T-cell (primary cell): ENCODE measurements at regions not wholly inside any gene's neighbourhood (a gene's known extent, or its start where the extent isn't known, plus 50 kb on each side); places are given as distances from the start of the nearest gene placed in this dataset.
"Not testable (repeated sequence)": the region's sequence is repeated elsewhere in the genome, so short reads cannot be mapped to it uniquely, and the experiment has no call there.

Experiments used
- ATAC-seq, 4 experiments: fragments of 200-7000 bp in 3 of 4; fragments of 150-1000 bp in 1 of 4; cut with Tn5 transposase; replicated peaks in 1 of 4; 1 replicate in 3 of 4; 2 replicates in 1 of 4; pipeline ENCODE4 v1.10.0; 2021; ENCODE audit warnings: moderate library complexity in 3 of 4, mild to moderate bottlenecking in 2 of 4, moderate number of reproducible peaks in 1 of 4
- CTCF ChIA-PET, 2 donors: fragments of 300-600 bp; sonication (Branson Sonifier 250); formaldehyde crosslinking; loops; one replicate each; lab custom pipeline; 2022; ENCODE audit warnings: antibody characterized with exemption in 2 of 2; lab: Charles Lee
- POLR2A ChIA-PET, 2 donors: fragments of 300-600 bp; sonication (Branson Sonifier 250); formaldehyde crosslinking; loops; one replicate each; lab custom pipeline; 2022; ENCODE audit warnings: antibody characterized with exemption in 2 of 2; lab: Charles Lee
- DNase-seq, 35 experiments: peaks; one replicate each; pipeline versions ENCODE4 v3.0.0 to v3.0.0-alpha.2; 2013 to 2023
- H3K27ac ChIP-seq: one replicate; pipeline ENCODE4 v1.5.1; 2013; ENCODE audit warnings: low read length
- H3K27me3 ChIP-seq, 2 experiments: replicated peaks in 1 of 2; 1 replicate in 1 of 2; 2 replicates in 1 of 2; pipeline versions ENCODE4 v1.6.1 to v1.7.0; 2013; ENCODE audit warnings: low read length in 1 of 2, mixed read lengths in 1 of 2; ENCODE audit not compliant: control insufficient read depth in 2 of 2, insufficient read depth in 2 of 2; ENCODE audit errors: extremely low read depth in 1 of 2
- H3K36me3 ChIP-seq, 2 donors: 1 replicate in 1 of 2; 2 replicates in 1 of 2; pipeline versions ENCODE4 v1.6.1 to v1.7.0; 2013; ENCODE audit warnings: low read length in 1 of 2; ENCODE audit not compliant: control insufficient read depth in 2 of 2, insufficient read depth in 1 of 2; ENCODE audit errors: extremely low read depth in 1 of 2
- H3K4me1 ChIP-seq, 2 experiments: 1 replicate in 1 of 2; 2 replicates in 1 of 2; pipeline versions ENCODE4 v1.6.1 to v1.7.0; 2013; ENCODE audit warnings: low read length in 2 of 2, mixed read lengths in 1 of 2; ENCODE audit not compliant: insufficient read depth in 2 of 2, control insufficient read depth in 1 of 2; ENCODE audit errors: extremely low read depth in 1 of 2
- H3K4me3 ChIP-seq, 2 donors: 1 replicate in 1 of 2; 2 replicates in 1 of 2; pipeline versions ENCODE4 v1.5.1 to v1.7.0; 2013; ENCODE audit warnings: mild to moderate bottlenecking in 2 of 2, low read length in 1 of 2, moderate library complexity in 1 of 2; ENCODE audit not compliant: control insufficient read depth in 1 of 2; ENCODE audit errors: extremely low read depth in 1 of 2
- H3K9me3 ChIP-seq: 2 replicates; pipeline ENCODE4 v1.7.0; 2013
- H3K27ac Mint-ChIP-seq, 2 donors: one replicate each; pipeline ENCODE4 v1.8.0; 2020 to 2021; ENCODE audit warnings: mild to moderate bottlenecking in 2 of 2, mixed read lengths in 2 of 2
- H3K27me3 Mint-ChIP-seq, 2 donors: one replicate each; pipeline ENCODE4 v1.8.0; 2021 to 2022; ENCODE audit warnings: mixed read lengths in 2 of 2
- H3K36me3 Mint-ChIP-seq: one replicate; pipeline ENCODE4 v1.8.0; 2021; ENCODE audit warnings: mixed read lengths
- H3K4me1 Mint-ChIP-seq, 3 donors: one replicate each; pipeline ENCODE4 v1.8.0; 2020 to 2022; ENCODE audit warnings: mixed read lengths in 3 of 3, mild to moderate bottlenecking in 1 of 3
- H3K4me3 Mint-ChIP-seq, 3 donors: one replicate each; pipeline ENCODE4 v1.8.0; 2020 to 2022; ENCODE audit warnings: mild to moderate bottlenecking in 3 of 3, mixed read lengths in 3 of 3, moderate library complexity in 3 of 3
- H3K9me3 Mint-ChIP-seq, 3 donors: one replicate each; pipeline ENCODE4 v1.8.0; 2020 to 2022; ENCODE audit warnings: mixed read lengths in 3 of 3
- WGBS: methylation state at CpG from one replicate; pipeline ENCODE4 v1.1.5; 2013; ENCODE audit warnings: missing lambda C conversion rate; ENCODE audit not compliant: insufficient coverage; 5-methylcytosine and 5-hydroxymethylcytosine counted together

GRCh38 chr11:96738311-96738710, 348.5 kb downstream of the JRKL start:
- DNase-seq (no peak), ATAC-seq (no peak)
- 87% methylated on average over 3 of the region's 3 CpGs for WGBS
- Histone ChIP-seq H3K27ac (no peak overlapping the region), H3K27me3 (no peaks in the 10 kb centered on the region), H3K4me1 (no peaks in the 10 kb centered on the region), H3K4me3 (no peak overlapping the region), H3K9me3 (no peaks in the 10 kb centered on the region), H3K36me3 (no peaks in the 10 kb centered on the region)
- Mint-ChIP-seq H3K4me3 (no peak overlapping the region), H3K27me3 (no peaks in the 10 kb centered on the region), H3K9me3 (peaks cover 3 to 13% (median 9%) of the 10 kb centered on the region in 3 donors), H3K27ac (no peak overlapping the region), H3K36me3 (no peaks in the 10 kb centered on the region), H3K4me1 (no peaks in the 10 kb centered on the region)
- POLR2A ChIA-PET: interaction anchor here in 1 of 2 donors (0.6 kb wide), 1 partner anchor 1495 kb away, joined by 4 read pairs; no protein-coding TSS in a partner anchor
- CTCF ChIA-PET: no interaction called here

- Mint-ChIP-seq H3K27ac (no peak overlapping the region), H3K4me3 (no peak overlapping the region), H3K36me3 (no peaks in the 10 kb centered on the region), H3K27me3 (no peaks in the 10 kb centered on the region), H3K4me1 (no peaks in the 10 kb centered on the region), H3K9me3 (peaks cover 3 to 13% (median 7%) of the 10 kb centered on the region in 3 donors)
- ChIA-PET CTCF (no interaction called here), POLR2A (no interaction called here)
- Histone ChIP-seq H3K4me3 (no peak overlapping the region), H3K27ac (no peak overlapping the region), H3K4me1 (no peaks in the 10 kb centered on the region), H3K9me3 (no peaks in the 10 kb centered on the region), H3K27me3 (no peaks in the 10 kb centered on the region), H3K36me3 (no peaks in the 10 kb centered on the region)
- no peak for DNase-seq
- ATAC-seq: no peak
- WGBS: 70% methylated on average over 4 of the region's 5 CpGs
Measured at GRCh38 chr11:96741068-96741467, 351.3 kb downstream of the JRKL start.

DNA sequence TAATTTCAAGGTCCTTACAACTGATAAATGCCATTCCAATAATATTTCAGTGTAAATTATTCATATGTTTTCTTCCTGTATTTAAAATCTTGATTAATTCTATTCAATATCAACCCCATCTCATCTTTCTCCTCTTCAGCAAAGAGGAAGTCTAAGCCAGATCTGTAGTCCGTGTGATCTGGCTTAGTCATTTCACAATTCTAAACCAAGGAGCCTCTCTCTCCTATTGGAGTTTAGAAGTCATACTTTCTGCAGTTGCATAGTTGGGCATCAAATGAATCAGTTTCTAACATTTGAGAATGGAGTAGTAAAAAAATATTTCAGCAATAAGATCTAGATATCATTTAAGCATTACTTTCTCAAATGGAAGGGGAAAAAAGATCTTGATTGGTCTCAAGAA, 354.9 kb downstream of the JRKL start:
- Histone ChIP-seq H3K4me1 (no peaks in the 10 kb centered on the region), H3K27me3 (no peaks in the 10 kb centered on the region), H3K9me3 (no peaks in the 10 kb centered on the region), H3K4me3 (no peak overlapping the region), H3K27ac (no peak overlapping the region), H3K36me3 (no peaks in the 10 kb centered on the region)
- DNase-seq (no peak), ATAC-seq (no peak)
- no peak overlapping the region for H3K4me3 Mint-ChIP-seq
- H3K36me3 Mint-ChIP-seq: no peaks in the 10 kb centered on the region
- no peak overlapping the region for H3K27ac Mint-ChIP-seq
- peaks cover 0 to 3% (median 0%) of the 10 kb centered on the region in 3 donors for H3K9me3 Mint-ChIP-seq
- ChIA-PET CTCF (interaction anchor here in 1 of 2 donors (0.7 kb wide), 1 partner anchor 708 kb away, joined by 4 read pairs; no protein-coding TSS in a partner anchor), POLR2A (no interaction called here)
- WGBS: no CpG with 5 or more reads among the region's 1 CpG
- H3K27me3 Mint-ChIP-seq: no peaks in the 10 kb centered on the region
- no peaks in the 10 kb centered on the region for H3K4me1 Mint-ChIP-seq

- no peaks in the 10 kb centered on the region for H3K36me3 ChIP-seq
- DNase-seq: no peak
- H3K36me3 Mint-ChIP-seq: no peaks in the 10 kb centered on the region
- H3K4me1 ChIP-seq: no peaks in the 10 kb centered on the region
- H3K4me1 Mint-ChIP-seq: no peaks in the 10 kb centered on the region
- H3K9me3 Mint-ChIP-seq: peaks cover 0 to 3% (median 0%) of the 10 kb centered on the region in 3 donors
- ChIA-PET POLR2A (no interaction called here), CTCF (no interaction called here)
- no peaks in the 10 kb centered on the region for H3K27me3 ChIP-seq
- ATAC-seq: no peak
- H3K27ac Mint-ChIP-seq: no peak overlapping the region
- no peak overlapping the region for H3K4me3 ChIP-seq
- WGBS: no CpG with 5 or more reads among the region's 2 CpGs
- H3K9me3 ChIP-seq: no peaks in the 10 kb centered on the region
- no peak overlapping the region for H3K27ac ChIP-seq
- no peak overlapping the region for H3K4me3 Mint-ChIP-seq
- H3K27me3 Mint-ChIP-seq: no peaks in the 10 kb centered on the region
Measured at GRCh38 chr11:96748639-96749370, 359.0 kb downstream of the JRKL start.

DNA sequence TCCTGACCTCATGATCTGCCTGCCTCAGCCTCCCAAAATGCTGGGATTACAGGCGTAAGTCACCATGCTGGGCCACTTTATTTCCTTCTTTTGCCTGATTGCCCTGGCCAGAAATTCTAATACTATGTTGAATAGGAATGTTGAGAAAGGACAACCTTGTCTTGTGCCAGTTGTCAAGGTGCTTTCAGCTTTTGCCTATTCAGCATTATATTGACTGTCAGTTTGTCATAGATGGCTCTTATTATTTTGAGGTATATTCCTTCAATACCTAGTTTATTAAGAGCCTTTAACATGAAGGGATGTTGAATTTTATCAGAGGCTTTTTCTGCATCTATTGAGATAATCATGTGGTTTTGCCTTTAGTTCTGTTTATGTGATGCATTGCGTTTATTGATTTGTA, 362.0 kb downstream of the JRKL start:
- WGBS: no CpG with 5 or more reads among the region's 2 CpGs
- POLR2A ChIA-PET, H3K27me3 Mint-ChIP-seq, H3K27me3 ChIP-seq, H3K4me1 ChIP-seq, DNase-seq, H3K27ac Mint-ChIP-seq, H3K27ac ChIP-seq, H3K4me1 Mint-ChIP-seq, ATAC-seq, H3K4me3 Mint-ChIP-seq, CTCF ChIA-PET, H3K9me3 ChIP-seq, H3K36me3 Mint-ChIP-seq, H3K4me3 ChIP-seq, H3K36me3 ChIP-seq, H3K9me3 Mint-ChIP-seq: not testable (repeated sequence)

- Mint-ChIP-seq H3K4me3 (no peak overlapping the region), H3K27ac (no peak overlapping the region), H3K27me3 (no peaks in the 10 kb centered on the region), H3K9me3 (peaks cover 0 to 3% (median 0%) of the 10 kb centered on the region in 3 donors), H3K36me3 (no peaks in the 10 kb centered on the region), H3K4me1 (no peaks in the 10 kb centered on the region)
- Histone ChIP-seq H3K9me3 (no peaks in the 10 kb centered on the region), H3K4me3 (no peak overlapping the region), H3K36me3 (no peaks in the 10 kb centered on the region), H3K27ac (no peak overlapping the region), H3K4me1 (no peaks in the 10 kb centered on the region), H3K27me3 (no peaks in the 10 kb centered on the region)
- ChIA-PET CTCF (no interaction called here), POLR2A (no interaction called here)
- no peak for DNase-seq
- 55% methylated on average over 1 of the region's 2 CpGs for WGBS
- no peak for ATAC-seq
Measured at GRCh38 chr11:96752221-96752620, 362.4 kb downstream of the JRKL start.
